ENCODE measurements at regions not wholly inside any gene's neighbourhood (a gene's known extent, or its start where the extent isn't known, plus 50 kb on each side); places are given as distances from the start of the nearest gene placed in this dataset.

GRCh38 chr15:93700051-93700450, 531.3 kb upstream of the MCTP2 start:
- Histone ChIP-seq H3K27ac (ENCODE audit: insufficient read depth, low read length) (no peak overlapping the region), H3K9me1 (ENCODE audit: insufficient read depth, low read length) (no peaks in the 10 kb centered on the region), H4K5ac (ENCODE audit: low read depth, low read length) (no peak overlapping the region), H3K27me3 (ENCODE audit: control insufficient read depth, insufficient read depth, low read length) (no peaks in the 10 kb centered on the region), H3K56ac (ENCODE audit: extremely low read depth, insufficient read depth, low read length) (no peak overlapping the region), H3K79me1 (ENCODE audit: low read depth in 1 of 2, low read length in 2 of 2) (no peaks in the 10 kb centered on the region), H3K4ac (ENCODE audit: low read depth, low read length) (no peak overlapping the region), H3K4me1 (ENCODE audit: control insufficient read depth, insufficient read depth, low read length) (no peaks in the 10 kb centered on the region), H3K18ac (ENCODE audit: low read depth, low read length) (no peak overlapping the region), H4K20me1 (ENCODE audit: insufficient read depth, low read length) (no peaks in the 10 kb centered on the region), H3K14ac (replicated peaks; ENCODE audit: low read depth, low read length) (no peak overlapping the region), H2BK15ac (ENCODE audit: low read depth, low read length) (no peak overlapping the region), H3K36me3 (ENCODE audit: control insufficient read depth, insufficient read depth, low read length) (no peaks in the 10 kb centered on the region), H3K9me3 (ENCODE audit: control insufficient read depth, insufficient read depth, low read length) (peaks cover 7% of the 10 kb centered on the region), H2BK20ac (ENCODE audit: low read depth, low read length) (no peak overlapping the region), H4K8ac (ENCODE audit: low read depth in 2 of 2, low read length in 2 of 2) (no peak overlapping the region), H2BK5ac (ENCODE audit: low read depth, low read length, poor library complexity, severe bottlenecking) (no peak overlapping the region), H2BK120ac (ENCODE audit: low read depth, low read length) (no peak overlapping the region), H3K4me2 (ENCODE audit: low read depth, low read length) (no peak overlapping the region), H4K91ac (ENCODE audit: insufficient read depth, low read depth, low read length) (no peak overlapping the region), H3K4me3 (ENCODE audit: insufficient read depth, low read depth, low read length) (no peak overlapping the region), H3K9ac (ENCODE audit: low read depth, low read length) (no peak overlapping the region), H2AK9ac (replicated peaks; ENCODE audit: low read depth, low read length, poor library complexity) (no peak overlapping the region), H2AFZ (replicated peaks; ENCODE audit: low read length, poor library complexity) (no peak overlapping the region), H2AK5ac (ENCODE audit: low read depth, low read length) (no peak overlapping the region), H3K23ac (ENCODE audit: low read depth, low read length) (no peak overlapping the region)
- ChIA-PET CTCF (no interaction called here), POLR2A (ENCODE audit: unreplicated experiment) (no interaction called here)
- intact Hi-C loops (cut with micrococcal nuclease) = no loop called here
- in situ Hi-C loops (cut with MboI; ENCODE audit: low sequenced_read_pairs) = no loop called here
- ATAC-seq (ENCODE audit: low read depth) (no peak), DNase-seq (no peak)
- no CpG with 5 or more reads among the region's 1 CpG for WGBS, 2 experiments (ENCODE audit: extremely low coverage in 2 of 2, insufficient read length in 1 of 2)
- BruUV-seq (replicated peaks) = no TSS peak
- TF ChIP-seq CHD1 (IDR thresholded peaks at IDR 0.05; ENCODE audit: low read depth, low read length) (no peak), FOS (IDR thresholded peaks at IDR 0.05; ENCODE audit: low read depth, low read length) (no peak), CTCF (conservative IDR thresholded peaks at IDR 0.05; ENCODE audit: low read depth, low read length) (no peak), RFX5 (IDR thresholded peaks at IDR 0.05; ENCODE audit: low read depth, low read length) (no peak), MAFK (IDR thresholded peaks at IDR 0.05; ENCODE audit: low read depth, low read length) (no peak), SMC3 (IDR thresholded peaks at IDR 0.05; ENCODE audit: low read depth, low read length) (no peak), NFE2L2 (IDR thresholded peaks at IDR 0.05; ENCODE audit: low read depth, low read length) (no peak), BHLHE40 (IDR thresholded peaks at IDR 0.05; ENCODE audit: low read depth, low read length) (no peak)
- dilution Hi-C loops (cut with HindIII; ENCODE audit: low sequenced_read_pairs, unreplicated experiment) = no loop called here
